DOHH2 (cell line): ENCODE measurements at regions not wholly inside any gene's neighbourhood (a gene's known extent, or its start where the extent isn't known, plus 50 kb on each side); places are given as distances from the start of the nearest gene placed in this dataset.

Experiments
- H3F3A ChIP-seq: fragments of 200-600 bp; sonication (generic), shearing (Covaris generic); 2 replicates; pipeline ENCODE4 v1.6.0; 2016; ENCODE audit warnings: antibody characterized with exemption, mild to moderate bottlenecking; ENCODE audit not compliant: control insufficient read depth, insufficient read depth
- H3K27ac ChIP-seq: fragments of 200-600 bp; sonication (generic); 2 replicates; pipeline ENCODE4 v1.5.1; 2014; ENCODE audit warnings: low read depth, mild to moderate bottlenecking, low read length, moderate library complexity
- H3K27me3 ChIP-seq: fragments of 200-600 bp; sonication (generic); 2 replicates; pipeline ENCODE4 v1.6.1; 2014; ENCODE audit warnings: mild to moderate bottlenecking, low read length, mixed read lengths; ENCODE audit not compliant: control insufficient read depth
- H3K36me3 ChIP-seq: fragments of 200-600 bp; sonication (generic); 2 replicates; pipeline ENCODE4 v1.6.1; 2014; ENCODE audit warnings: mild to moderate bottlenecking, low read length, moderate library complexity, mixed read lengths; ENCODE audit not compliant: control insufficient read depth
- H3K4me1 ChIP-seq: fragments of 200-600 bp; sonication (generic); 2 replicates; pipeline ENCODE4 v1.6.1; 2014; ENCODE audit warnings: mild to moderate bottlenecking, low read length, mixed read lengths; ENCODE audit not compliant: control insufficient read depth
- H3K4me2 ChIP-seq: fragments of 200-600 bp; sonication (generic); 2 replicates; pipeline ENCODE4 v1.6.0; 2014; ENCODE audit warnings: mild to moderate bottlenecking, low read length, moderate library complexity
- H3K4me3 ChIP-seq: fragments of 200-600 bp; sonication (generic); 2 replicates; pipeline ENCODE4 v1.5.1; 2014; ENCODE audit warnings: mild to moderate bottlenecking, low read length, mixed read lengths
- H3K79me2 ChIP-seq: fragments of 200-600 bp; sonication (generic); 2 replicates; pipeline ENCODE4 v1.6.1; 2014; ENCODE audit warnings: mild to moderate bottlenecking, low read length, mixed read lengths; ENCODE audit not compliant: control insufficient read depth
- H3K9me2 ChIP-seq: fragments of 200-600 bp; sonication (generic); replicated peaks from 2 replicates; pipeline ENCODE4 v1.6.1; 2014; ENCODE audit warnings: mild to moderate bottlenecking, low read length, mixed read lengths; ENCODE audit not compliant: control insufficient read depth
- H3K9me3 ChIP-seq: fragments of 200-600 bp; sonication (generic); 2 replicates; pipeline ENCODE4 v1.6.1; 2014; ENCODE audit warnings: antibody characterized with exemption, low read length, mixed read lengths; ENCODE audit not compliant: control insufficient read depth, insufficient read depth
- H4K20me1 ChIP-seq: fragments of 200-600 bp; sonication (generic); 2 replicates; pipeline ENCODE4 v1.6.0; 2014; ENCODE audit warnings: low read depth, mild to moderate bottlenecking, antibody characterized with exemption, low read length, moderate library complexity; ENCODE audit not compliant: control insufficient read depth, insufficient read depth
- CTCF ChIP-seq: fragments of 200-600 bp; sonication (generic); IDR thresholded peaks from one replicate; pipeline ENCODE4 v1.5.1; 2014; ENCODE audit warnings: antibody characterized with exemption, mild to moderate bottlenecking, low read depth, low read length; ENCODE audit not compliant: poor library complexity, severe bottlenecking
- EZH2phosphoT487 ChIP-seq: fragments of 200-600 bp; sonication (generic); IDR thresholded peaks from 2 replicates; pipeline ENCODE4 v1.6.1; 2017; ENCODE audit warnings: borderline replicate concordance, mild to moderate bottlenecking, antibody characterized with exemption, low read length, moderate library complexity, mixed read lengths

- no peak for TF ChIP-seq CTCF
- TF ChIP-seq EZH2phosphoT487 = no peak
- Histone ChIP-seq H3K4me3 (no peak overlapping the region), H3F3A (no peaks in the 10 kb centered on the region), H3K27me3 (no peaks in the 10 kb centered on the region), H3K4me1 (no peaks in the 10 kb centered on the region), H3K9me3 (no peaks in the 10 kb centered on the region), H3K79me2 (no peaks in the 10 kb centered on the region), H3K36me3 (no peaks in the 10 kb centered on the region), H3K4me2 (no peak overlapping the region), H3K27ac (no peak overlapping the region), H4K20me1 (no peaks in the 10 kb centered on the region), H3K9me2 (no peaks in the 10 kb centered on the region; the same call in 1 of the 2 replicates)
These were observed 222.9 kb upstream of the MEF2C start for GRCh38 chr5:89105836-89106235.

- H3K27me3 ChIP-seq = no peaks in the 10 kb centered on the region
- TF ChIP-seq CTCF (no peak), EZH2phosphoT487 (no peak)
- no peaks in the 10 kb centered on the region; the same call in 1 of the 2 replicates for H3K9me2 ChIP-seq
- H3K27ac ChIP-seq = no peak overlapping the region
- no peaks in the 10 kb centered on the region for H3K4me1 ChIP-seq
- H3K4me2 ChIP-seq = no peak overlapping the region
- H4K20me1 ChIP-seq = no peaks in the 10 kb centered on the region
- H3K9me3 ChIP-seq = no peaks in the 10 kb centered on the region
- no peaks in the 10 kb centered on the region for H3F3A ChIP-seq
- no peaks in the 10 kb centered on the region for H3K36me3 ChIP-seq
- H3K79me2 ChIP-seq = no peaks in the 10 kb centered on the region
- no peak overlapping the region for H3K4me3 ChIP-seq
These were observed 222.2 kb upstream of the MEF2C start for GRCh38 chr5:89105171-89105695.

GRCh38 chr5:89098199-89098756 is 215.3 kb upstream of the MEF2C start:
- Histone ChIP-seq H4K20me1 (no peaks in the 10 kb centered on the region), H3K4me2 (no peak overlapping the region), H3K9me2 (no peaks in the 10 kb centered on the region), H3K4me3 (no peak overlapping the region), H3K27ac (no peak overlapping the region), H3K27me3 (no peaks in the 10 kb centered on the region), H3K4me1 (no peaks in the 10 kb centered on the region), H3K9me3 (no peaks in the 10 kb centered on the region), H3K79me2 (no peaks in the 10 kb centered on the region), H3F3A (no peaks in the 10 kb centered on the region), H3K36me3 (no peaks in the 10 kb centered on the region)
- TF ChIP-seq CTCF (no peak), EZH2phosphoT487 (no peak)
